AG04449 (cell line): ENCODE measurements at regions not wholly inside any gene's neighbourhood (a gene's known extent, or its start where the extent isn't known, plus 50 kb on each side); places are given as distances from the start of the nearest gene placed in this dataset.

Experiments used
- CTCF ChIA-PET: fragments of 350-600 bp; formaldehyde crosslinking; extraction: SDS; loops from one replicate; lab custom pipeline; 2021; ENCODE audit warnings: antibody characterized with exemption; lab: Yijun Ruan, JAX
- POLR2A ChIA-PET: fragments of 400-600, 350-600 bp; formaldehyde crosslinking; extraction: SDS; loops from one replicate; lab custom pipeline; 2020; ENCODE audit warnings: antibody characterized with exemption, inconsistent platforms; lab: Yijun Ruan, JAX
- DNase-seq: peaks from one replicate; pipeline ENCODE4 v3.0.0-alpha.2; 2010; ENCODE audit warnings: low read depth, low spot score
- H3K4me3 ChIP-seq: 2 replicates; pipeline ENCODE4 v1.5.1; 2011; ENCODE audit warnings: low read depth, mild to moderate bottlenecking, control low read depth, low read length
- CTCF ChIP-seq: IDR thresholded peaks from one replicate; pipeline ENCODE4 v1.5.1; 2011; ENCODE audit warnings: mild to moderate bottlenecking, moderate library complexity, low read length, control low read depth, inconsistent platforms; ENCODE audit not compliant: insufficient read depth; ENCODE audit errors: missing control alignments

- no peak for DNase-seq
- no peak for TF ChIP-seq CTCF
Observed at GRCh38 chr4:173475751-173476150, 54.3 kb downstream of the HAND2 start.

GRCh38 chr4:173469622-173470021 is 60.4 kb downstream of the HAND2 start:
- CTCF ChIA-PET = interaction anchor here (1.3 kb wide), 1 partner anchor 49 kb away, joined by 4 read pairs; no protein-coding TSS in a partner anchor
- POLR2A ChIA-PET = no interaction called here
- no peak for DNase-seq
- H3K4me3 ChIP-seq = no peak overlapping the region
- TF ChIP-seq CTCF = no peak

More at GRCh38 chr4:173475751-173476150, 54.3 kb downstream of the HAND2 start:
- CTCF ChIA-PET = no interaction called here
- no peak overlapping the region for H3K4me3 ChIP-seq
- POLR2A ChIA-PET = no interaction called here

GRCh38 chr4:173468314-173468713 is 61.7 kb downstream of the HAND2 start:
- ChIA-PET CTCF (no interaction called here), POLR2A (no interaction called here)
- TF ChIP-seq CTCF = no peak
- no peak for DNase-seq
- no peak overlapping the region for H3K4me3 ChIP-seq

- no peak for TF ChIP-seq CTCF
- ChIA-PET CTCF (no interaction called here), POLR2A (no interaction called here)
- DNase-seq = no peak
- no peak overlapping the region for H3K4me3 ChIP-seq
Observed at GRCh38 chr4:173466101-173466500, 63.9 kb downstream of the HAND2 start.

- no peak for TF ChIP-seq CTCF
- POLR2A ChIA-PET = no interaction called here
- no peak overlapping the region for H3K4me3 ChIP-seq
- DNase-seq = no peak
- CTCF ChIA-PET = no interaction called here
Observed at GRCh38 chr4:173464481-173464880, 65.5 kb downstream of the HAND2 start.

GRCh38 chr4:173463816-173464215 is 64.9 kb upstream of the SCRG1 start:
- H3K4me3 ChIP-seq = no peak overlapping the region
- CTCF ChIA-PET = interaction anchor here (1.7 kb wide), 1 partner anchor 30 kb away, joined by 5 read pairs; no protein-coding TSS in a partner anchor
- POLR2A ChIA-PET = no interaction called here
- TF ChIP-seq CTCF = no peak
- no peak for DNase-seq
